ENCODE measurements at regions not wholly inside any gene's neighbourhood (a gene's known extent, or its start where the extent isn't known, plus 50 kb on each side); places are given as distances from the start of the nearest gene placed in this dataset.

DNA sequence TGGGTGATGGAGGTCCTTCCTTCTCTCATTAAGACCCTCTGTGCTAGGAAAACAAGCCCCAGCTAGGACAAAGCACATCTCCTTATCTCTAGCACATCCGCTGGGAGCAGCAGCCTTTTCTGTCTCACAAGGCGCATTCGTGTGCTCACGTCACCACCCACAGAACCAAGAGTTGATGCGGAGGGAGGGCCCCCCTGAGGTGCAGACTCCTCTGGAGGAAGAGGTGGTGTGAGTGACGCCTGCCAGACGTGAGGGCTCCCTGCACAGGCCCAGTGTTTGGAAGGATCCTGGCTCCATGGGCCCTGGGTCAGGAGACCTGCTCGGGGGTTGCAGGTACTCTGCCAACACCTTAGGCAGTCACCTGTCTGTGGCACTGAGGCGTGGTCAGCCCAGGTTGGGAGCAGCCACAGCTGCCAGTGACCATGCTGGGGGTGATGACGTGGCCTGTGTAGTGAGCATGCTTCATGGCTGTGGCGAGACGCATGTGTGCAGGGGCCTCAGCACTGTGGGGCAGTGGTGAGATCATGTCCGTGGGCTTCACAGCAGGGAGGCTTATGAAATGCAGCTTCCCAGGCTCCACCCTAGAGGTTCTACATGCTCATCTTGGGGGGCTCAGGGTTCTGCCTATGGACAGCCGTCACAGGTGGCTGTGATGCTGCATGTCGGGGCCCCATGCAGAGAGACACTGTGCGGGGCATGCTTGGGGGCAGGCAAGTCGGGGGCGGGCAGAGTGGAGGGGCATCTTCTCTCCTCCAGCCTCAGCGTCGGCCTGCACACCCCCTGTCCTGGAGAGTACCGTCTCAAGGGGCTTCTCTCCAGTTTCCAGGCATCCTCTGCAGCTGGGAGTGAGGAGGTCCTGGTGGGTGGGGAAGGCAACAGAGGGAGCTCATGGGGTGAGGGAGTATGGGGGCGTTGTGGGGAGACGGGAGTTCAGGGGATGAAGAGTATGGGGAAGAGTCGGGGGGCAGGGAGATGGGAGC is 56.2 kb upstream of the DPYSL4 start:
- TF ChIP-seq, protein P1, sequence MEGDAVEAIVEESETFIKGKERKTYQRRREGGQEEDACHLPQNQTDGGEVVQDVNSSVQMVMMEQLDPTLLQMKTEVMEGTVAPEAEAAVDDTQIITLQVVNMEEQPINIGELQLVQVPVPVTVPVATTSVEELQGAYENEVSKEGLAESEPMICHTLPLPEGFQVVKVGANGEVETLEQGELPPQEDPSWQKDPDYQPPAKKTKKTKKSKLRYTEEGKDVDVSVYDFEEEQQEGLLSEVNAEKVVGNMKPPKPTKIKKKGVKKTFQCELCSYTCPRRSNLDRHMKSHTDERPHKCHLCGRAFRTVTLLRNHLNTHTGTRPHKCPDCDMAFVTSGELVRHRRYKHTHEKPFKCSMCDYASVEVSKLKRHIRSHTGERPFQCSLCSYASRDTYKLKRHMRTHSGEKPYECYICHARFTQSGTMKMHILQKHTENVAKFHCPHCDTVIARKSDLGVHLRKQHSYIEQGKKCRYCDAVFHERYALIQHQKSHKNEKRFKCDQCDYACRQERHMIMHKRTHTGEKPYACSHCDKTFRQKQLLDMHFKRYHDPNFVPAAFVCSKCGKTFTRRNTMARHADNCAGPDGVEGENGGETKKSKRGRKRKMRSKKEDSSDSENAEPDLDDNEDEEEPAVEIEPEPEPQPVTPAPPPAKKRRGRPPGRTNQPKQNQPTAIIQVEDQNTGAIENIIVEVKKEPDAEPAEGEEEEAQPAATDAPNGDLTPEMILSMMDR (IDR thresholded peaks at IDR 0.05; ENCODE audit: low read depth, low read length), result no peak
- H3K4me3 ChIP-seq (replicated peaks in 1 of 2; ENCODE audit: low read depth in 2 of 2, low read length in 2 of 2), result no peak overlapping the region
- no peak for DNase-seq (ENCODE audit: low read depth in 2 of 2)

DNA sequence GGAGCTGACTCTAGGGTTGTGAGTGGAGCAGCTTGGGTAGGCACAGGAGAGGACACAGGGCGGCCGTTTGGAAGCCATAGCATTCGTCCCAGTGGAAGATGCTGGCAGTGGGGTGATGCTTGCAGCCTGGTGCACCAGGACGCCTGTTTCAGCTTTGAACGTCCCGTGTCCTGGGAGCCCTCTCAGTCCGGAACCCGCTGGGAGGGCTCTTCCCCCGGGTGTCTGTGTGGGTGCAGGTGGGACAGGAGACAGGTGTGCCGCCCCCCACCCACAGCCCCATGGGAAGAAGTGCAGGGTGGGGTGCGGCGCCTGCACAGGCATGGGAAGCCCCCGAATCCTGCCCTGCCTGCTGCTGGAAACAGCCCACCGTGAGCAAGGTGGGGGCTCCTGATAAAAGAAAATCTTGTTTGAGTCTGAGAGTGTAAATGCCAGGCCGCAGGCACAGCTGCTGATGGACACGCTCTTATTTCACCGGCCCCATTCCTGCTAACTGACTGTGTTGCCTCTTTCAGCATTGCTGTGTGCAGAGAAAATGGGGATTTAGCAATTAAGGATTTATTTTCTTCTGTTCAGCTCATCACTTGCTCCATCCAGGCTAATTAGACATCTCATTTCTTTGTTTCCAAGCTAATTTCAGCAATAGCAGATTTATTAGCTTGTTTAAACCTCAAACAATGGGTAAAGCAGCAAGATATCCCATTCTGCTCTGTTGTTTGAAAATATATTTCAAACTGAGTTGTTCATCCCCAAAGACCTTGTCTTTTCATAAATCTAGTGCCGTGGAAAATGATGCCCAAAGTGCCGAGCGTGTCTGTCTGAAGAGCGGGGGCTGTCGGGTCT is 54.9 kb upstream of the DPYSL4 start:
- DNase-seq (ENCODE audit: low read depth in 2 of 2), result no peak
- no peak overlapping the region for H3K4me3 ChIP-seq (replicated peaks in 1 of 2; ENCODE audit: low read depth in 2 of 2, low read length in 2 of 2)
- TF ChIP-seq, protein P1 (IDR thresholded peaks at IDR 0.05; ENCODE audit: low read depth, low read length), result no peak

DNA sequence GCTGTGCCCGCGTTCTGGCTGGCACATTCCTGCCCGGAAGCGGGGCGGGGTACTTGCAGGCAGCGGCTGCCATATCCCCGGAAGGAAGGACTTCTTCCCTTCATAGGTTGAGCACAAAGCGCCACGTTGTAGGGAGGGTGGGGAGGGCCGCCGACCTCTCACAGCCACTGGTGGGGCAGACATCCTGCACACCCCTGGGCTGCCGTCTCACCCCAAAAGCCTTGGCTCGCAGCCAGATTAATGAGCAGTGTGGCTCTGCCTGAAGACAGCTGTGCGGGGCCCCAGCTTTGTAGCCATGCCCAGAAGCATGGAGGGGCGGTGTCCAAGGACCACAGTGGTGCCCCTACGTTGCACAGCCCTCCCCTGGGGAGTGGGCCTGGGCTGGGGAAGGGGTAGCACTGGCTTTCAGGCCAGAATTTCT is 54.3 kb upstream of the DPYSL4 start:
- TF ChIP-seq, protein P1 (IDR thresholded peaks at IDR 0.05; ENCODE audit: low read depth, low read length), result no peak
- no peak overlapping the region for H3K4me3 ChIP-seq (replicated peaks in 1 of 2; ENCODE audit: low read depth in 2 of 2, low read length in 2 of 2)
- no peak for DNase-seq (ENCODE audit: low read depth in 2 of 2)

DNA sequence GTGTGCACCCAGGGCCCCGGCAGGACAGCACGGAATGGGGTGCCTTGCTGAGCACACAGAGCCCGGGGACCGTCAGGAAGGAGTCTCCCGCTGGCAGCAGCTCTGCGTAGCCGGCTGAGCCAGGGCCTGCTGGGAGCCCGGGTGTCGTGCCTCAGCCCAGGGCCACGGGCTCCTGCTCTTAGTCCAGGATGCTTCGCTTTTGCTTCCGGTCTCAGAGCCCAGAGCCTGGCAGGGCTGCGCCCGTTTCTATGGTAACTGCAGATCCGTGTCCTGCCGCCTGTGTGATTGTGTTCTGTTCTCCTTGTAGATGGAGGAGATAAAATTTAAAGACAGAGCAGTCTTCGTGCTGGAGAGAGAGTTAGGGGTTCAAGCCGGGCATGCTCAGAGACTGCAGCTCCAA is 53.7 kb upstream of the DPYSL4 start:
- no peak overlapping the region for H3K4me3 ChIP-seq (replicated peaks in 1 of 2; ENCODE audit: low read depth in 2 of 2, low read length in 2 of 2)

DNA sequence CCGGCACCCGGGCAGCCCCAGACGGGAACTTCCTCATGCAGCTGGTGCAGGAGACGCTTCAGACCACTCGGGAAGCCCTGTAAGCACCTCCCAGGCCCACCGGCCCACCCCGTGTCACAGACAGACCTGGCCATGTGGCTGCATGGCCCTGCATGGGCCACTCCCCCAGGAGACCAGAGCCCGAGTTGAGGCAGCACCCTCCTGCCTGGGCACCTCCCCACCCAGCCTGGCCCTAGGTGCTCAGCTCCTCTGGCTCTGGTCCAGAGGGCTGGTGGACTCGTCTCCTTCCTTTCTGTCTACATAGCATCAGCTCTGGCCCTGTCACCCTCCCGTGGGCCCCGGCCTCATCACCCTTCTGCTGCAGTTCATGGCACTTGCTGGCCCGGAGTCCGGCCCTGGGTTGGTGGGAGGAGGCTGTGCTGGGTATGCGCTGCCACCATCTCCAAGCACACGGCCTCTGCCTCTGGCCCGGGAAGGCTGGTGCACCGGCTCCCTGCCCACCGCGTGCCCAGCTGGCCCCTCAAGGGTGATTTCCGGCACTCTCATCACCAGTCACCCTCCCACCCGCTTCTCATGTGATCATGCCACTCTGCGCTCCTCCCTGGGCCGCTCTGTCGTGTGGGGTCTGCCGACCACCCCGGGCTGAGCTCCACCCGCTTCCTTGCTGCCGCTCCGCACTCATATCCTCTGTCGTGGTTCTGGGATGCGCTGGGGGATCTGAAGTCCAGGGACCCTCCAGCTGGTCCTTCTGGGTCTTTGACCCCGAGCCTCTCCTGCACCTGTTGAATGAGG is 53.1 kb upstream of the DPYSL4 start:
- no peak overlapping the region for H3K4me3 ChIP-seq (replicated peaks in 1 of 2; ENCODE audit: low read depth in 2 of 2, low read length in 2 of 2)
- TF ChIP-seq, protein P1 (IDR thresholded peaks at IDR 0.05; ENCODE audit: low read depth, low read length), result no peak
- DNase-seq (ENCODE audit: low read depth in 2 of 2), result no peak

More for the DNA sequence above, 53.7 kb upstream of the DPYSL4 start:
- TF ChIP-seq, protein P1 (IDR thresholded peaks at IDR 0.05; ENCODE audit: low read depth, low read length), result no peak
- DNase-seq (ENCODE audit: low read depth in 2 of 2), result no peak

All from cardiac fibroblast (primary cell).